ENCODE measurements at regions not wholly inside any gene's neighbourhood (a gene's known extent, or its start where the extent isn't known, plus 50 kb on each side); places are given as distances from the start of the nearest gene placed in this dataset.

- H3K36me3 Mint-ChIP-seq, result no peaks in the 10 kb centered on the region
- intact Hi-C loops (cut with micrococcal nuclease), result no loop called here
- POLR2A ChIA-PET (ENCODE audit: partially characterized antibody), result no interaction called here
These were observed 434.0 kb downstream of the PLCL1 start for GRCh38 chr2:198238429-198238828.

GRCh38 chr2:198236338-198236737 is 431.9 kb downstream of the PLCL1 start:
- Histone ChIP-seq H3K27me3 (ENCODE audit: insufficient read depth, low read length) (no peaks in the 10 kb centered on the region), H3K4me1 (ENCODE audit: insufficient read depth, low read length) (no peaks in the 10 kb centered on the region), H3K36me3 (ENCODE audit: insufficient read depth, low read length) (no peaks in the 10 kb centered on the region), H3K27ac (ENCODE audit: low read depth, low read length) (no peak overlapping the region), H3K9me3 (ENCODE audit: control insufficient read depth in 1 of 2, low read length in 2 of 2) (no peaks in the 10 kb centered on the region), H3K4me3 (ENCODE audit: low read length in 2 of 2) (no peak overlapping the region)
- Mint-ChIP-seq H3K27ac (no peak overlapping the region), H3K36me3 (no peaks in the 10 kb centered on the region), H3K4me3 (no peak overlapping the region), H3K4me1 (no peaks in the 10 kb centered on the region), H3K9me3 (no peaks in the 10 kb centered on the region), H3K27me3 (peaks cover 4 to 7% of the 10 kb centered on the region in 2 donors)
- CTCF ChIA-PET (ENCODE audit: partially characterized antibody), result no interaction called here
- no peak for DNase-seq
- POLR2A ChIA-PET (ENCODE audit: partially characterized antibody), result no interaction called here
- intact Hi-C loops (cut with micrococcal nuclease), result no loop called here

More at GRCh38 chr2:198238429-198238828, 434.0 kb downstream of the PLCL1 start:
- no peaks in the 10 kb centered on the region for H3K9me3 Mint-ChIP-seq
- DNase-seq, result no peak
- peaks cover 4 to 7% of the 10 kb centered on the region in 2 donors for H3K27me3 Mint-ChIP-seq
- no peak overlapping the region for H3K4me3 Mint-ChIP-seq
- no peaks in the 10 kb centered on the region for H3K27me3 ChIP-seq (ENCODE audit: insufficient read depth, low read length)
- H3K9me3 ChIP-seq (ENCODE audit: control insufficient read depth in 1 of 2, low read length in 2 of 2), result no peaks in the 10 kb centered on the region
- H3K36me3 ChIP-seq (ENCODE audit: insufficient read depth, low read length), result no peaks in the 10 kb centered on the region
- H3K4me1 Mint-ChIP-seq, result no peaks in the 10 kb centered on the region
- H3K4me1 ChIP-seq (ENCODE audit: insufficient read depth, low read length), result no peaks in the 10 kb centered on the region
- no peak overlapping the region for H3K27ac Mint-ChIP-seq
- no peak overlapping the region for H3K4me3 ChIP-seq (ENCODE audit: low read length in 2 of 2)
- CTCF ChIA-PET (ENCODE audit: partially characterized antibody), result no interaction called here
- H3K27ac ChIP-seq (ENCODE audit: low read depth, low read length), result no peak overlapping the region

GRCh38 chr2:198232281-198232680 is 427.9 kb downstream of the PLCL1 start:
- Mint-ChIP-seq H3K4me1 (no peaks in the 10 kb centered on the region), H3K36me3 (no peaks in the 10 kb centered on the region), H3K4me3 (no peak overlapping the region), H3K27ac (no peak overlapping the region), H3K27me3 (peaks cover 4 to 9% of the 10 kb centered on the region in 2 donors), H3K9me3 (no peaks in the 10 kb centered on the region)
- Histone ChIP-seq H3K4me3 (ENCODE audit: low read length in 2 of 2) (no peak overlapping the region), H3K27ac (ENCODE audit: low read depth, low read length) (no peak overlapping the region), H3K4me1 (ENCODE audit: insufficient read depth, low read length) (no peaks in the 10 kb centered on the region), H3K36me3 (ENCODE audit: insufficient read depth, low read length) (no peaks in the 10 kb centered on the region), H3K27me3 (ENCODE audit: insufficient read depth, low read length) (no peaks in the 10 kb centered on the region), H3K9me3 (ENCODE audit: control insufficient read depth in 1 of 2, low read length in 2 of 2) (no peaks in the 10 kb centered on the region)
- intact Hi-C loops (cut with micrococcal nuclease), result no loop called here
- CTCF ChIA-PET (ENCODE audit: partially characterized antibody), result interaction anchor here (1.3 kb wide), 1 partner anchor 10 kb away, joined by 4 read pairs; no protein-coding TSS in a partner anchor
- DNase-seq, result no peak
- POLR2A ChIA-PET (ENCODE audit: partially characterized antibody), result no interaction called here

- intact Hi-C loops (cut with micrococcal nuclease), result no loop called here
- peaks cover 5 to 8% of the 10 kb centered on the region in 2 donors for H3K27me3 Mint-ChIP-seq
- H3K4me3 Mint-ChIP-seq, result no peak overlapping the region
- Histone ChIP-seq H3K27me3 (ENCODE audit: insufficient read depth, low read length) (no peaks in the 10 kb centered on the region), H3K36me3 (ENCODE audit: insufficient read depth, low read length) (no peaks in the 10 kb centered on the region), H3K4me1 (ENCODE audit: insufficient read depth, low read length) (no peaks in the 10 kb centered on the region), H3K4me3 (ENCODE audit: low read length in 2 of 2) (no peak overlapping the region), H3K9me3 (ENCODE audit: control insufficient read depth in 1 of 2, low read length in 2 of 2) (no peaks in the 10 kb centered on the region), H3K27ac (ENCODE audit: low read depth, low read length) (no peak overlapping the region)
- no peak overlapping the region for H3K27ac Mint-ChIP-seq
- H3K4me1 Mint-ChIP-seq, result no peaks in the 10 kb centered on the region
- no peak for DNase-seq
- no peaks in the 10 kb centered on the region for H3K36me3 Mint-ChIP-seq
- POLR2A ChIA-PET (ENCODE audit: partially characterized antibody), result no interaction called here
- CTCF ChIA-PET (ENCODE audit: partially characterized antibody), result interaction anchor here (1.3 kb wide), 1 partner anchor 9 kb away, joined by 4 read pairs; no protein-coding TSS in a partner anchor
- peaks cover 0 to under 1% (median 0%) of the 10 kb centered on the region in 8 donors for H3K9me3 Mint-ChIP-seq
These were observed 427.2 kb downstream of the PLCL1 start for GRCh38 chr2:198231562-198231961.

- Mint-ChIP-seq H3K4me3 (no peak overlapping the region), H3K27ac (no peak overlapping the region), H3K27me3 (peaks cover 0 to 6% of the 10 kb centered on the region in 2 donors), H3K9me3 (no peaks in the 10 kb centered on the region), H3K36me3 (no peaks in the 10 kb centered on the region), H3K4me1 (no peaks in the 10 kb centered on the region)
- ChIA-PET POLR2A (ENCODE audit: partially characterized antibody) (no interaction called here), CTCF (ENCODE audit: partially characterized antibody) (interaction anchor here (1.2 kb wide), 1 partner anchor 56 kb away, joined by 3 read pairs; no protein-coding TSS in a partner anchor)
- Histone ChIP-seq H3K27ac (ENCODE audit: low read depth, low read length) (no peak overlapping the region), H3K9me3 (ENCODE audit: control insufficient read depth in 1 of 2, low read length in 2 of 2) (no peaks in the 10 kb centered on the region), H3K36me3 (ENCODE audit: insufficient read depth, low read length) (no peaks in the 10 kb centered on the region), H3K4me3 (ENCODE audit: low read length in 2 of 2) (no peak overlapping the region), H3K4me1 (ENCODE audit: insufficient read depth, low read length) (no peaks in the 10 kb centered on the region), H3K27me3 (ENCODE audit: insufficient read depth, low read length) (no peaks in the 10 kb centered on the region)
- DNase-seq, result no peak
- intact Hi-C loops (cut with micrococcal nuclease), result no loop called here
These were observed 416.6 kb downstream of the PLCL1 start for GRCh38 chr2:198220763-198221610.

GRCh38 chr2:198219292-198219691 is 414.9 kb downstream of the PLCL1 start:
- no peaks in the 10 kb centered on the region for H3K9me3 ChIP-seq (ENCODE audit: control insufficient read depth in 1 of 2, low read length in 2 of 2)
- H3K36me3 ChIP-seq (ENCODE audit: insufficient read depth, low read length), result no peaks in the 10 kb centered on the region
- Mint-ChIP-seq H3K36me3 (no peaks in the 10 kb centered on the region), H3K27ac (no peak overlapping the region), H3K4me1 (no peaks in the 10 kb centered on the region), H3K27me3 (peaks cover under 1 to 2% of the 10 kb centered on the region in 2 donors), H3K9me3 (no peaks in the 10 kb centered on the region), H3K4me3 (no peak overlapping the region)
- H3K4me3 ChIP-seq (ENCODE audit: low read length in 2 of 2), result no peak overlapping the region
- CTCF ChIA-PET (ENCODE audit: partially characterized antibody), result no interaction called here
- intact Hi-C loops (cut with micrococcal nuclease), result no loop called here
- H3K27ac ChIP-seq (ENCODE audit: low read depth, low read length), result no peak overlapping the region
- no peak for DNase-seq
- no peaks in the 10 kb centered on the region for H3K4me1 ChIP-seq (ENCODE audit: insufficient read depth, low read length)
- POLR2A ChIA-PET (ENCODE audit: partially characterized antibody), result no interaction called here
- H3K27me3 ChIP-seq (ENCODE audit: insufficient read depth, low read length), result no peaks in the 10 kb centered on the region

GRCh38 chr2:198214114-198214596 is 409.8 kb downstream of the PLCL1 start:
- Histone ChIP-seq H3K27ac (ENCODE audit: low read depth, low read length) (no peak overlapping the region), H3K27me3 (ENCODE audit: insufficient read depth, low read length) (no peaks in the 10 kb centered on the region), H3K4me3 (ENCODE audit: low read length in 2 of 2) (no peak overlapping the region), H3K36me3 (ENCODE audit: insufficient read depth, low read length) (no peaks in the 10 kb centered on the region), H3K4me1 (ENCODE audit: insufficient read depth, low read length) (no peaks in the 10 kb centered on the region), H3K9me3 (ENCODE audit: control insufficient read depth in 1 of 2, low read length in 2 of 2) (no peaks in the 10 kb centered on the region)
- Mint-ChIP-seq H3K27me3 (peaks cover 2 to 4% of the 10 kb centered on the region in 2 donors), H3K4me3 (no peak overlapping the region), H3K4me1 (no peaks in the 10 kb centered on the region), H3K36me3 (no peaks in the 10 kb centered on the region), H3K9me3 (no peaks in the 10 kb centered on the region), H3K27ac (no peak overlapping the region)
- ChIA-PET POLR2A (ENCODE audit: partially characterized antibody) (no interaction called here), CTCF (ENCODE audit: partially characterized antibody) (no interaction called here)
- DNase-seq, result no peak
- intact Hi-C loops (cut with micrococcal nuclease), result no loop called here

Data from CD4-positive, alpha-beta memory T cell (primary cell).